ENCODE measurements at regions not wholly inside any gene's neighbourhood (a gene's known extent, or its start where the extent isn't known, plus 50 kb on each side); places are given as distances from the start of the nearest gene placed in this dataset.
"Not testable (repeated sequence)": the region's sequence is repeated elsewhere in the genome, so short reads cannot be mapped to it uniquely, and the experiment has no call there.

DNA sequence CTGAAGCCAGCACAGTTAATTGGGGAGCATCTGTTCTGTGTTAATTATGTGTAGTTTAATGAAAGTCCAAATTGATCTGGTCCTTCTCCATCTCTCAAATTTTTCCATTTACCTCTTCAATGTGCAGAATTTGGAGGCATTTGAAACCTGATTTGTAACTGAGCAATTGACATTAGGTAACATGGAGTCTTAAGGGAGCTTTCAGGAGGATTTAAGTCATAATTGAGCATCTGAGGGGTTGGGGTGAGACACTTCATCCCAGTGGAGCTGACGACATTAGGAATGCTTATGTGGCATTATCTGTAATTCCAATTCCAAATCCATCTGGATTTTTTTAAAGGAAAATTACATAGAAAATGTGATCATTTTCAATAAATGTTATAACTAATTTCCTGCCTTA, 1015.9 kb downstream of the TLE1 start:
- ChIA-PET CTCF (no interaction called here), POLR2A (no interaction called here)
- Mint-ChIP-seq H3K9me3 (peaks cover 3% of the 10 kb centered on the region), H3K27me3 (no peaks in the 10 kb centered on the region), H3K36me3 (ENCODE audit: low read depth) (peaks cover 8% of the 10 kb centered on the region), H3K27ac (no peak overlapping the region), H3K4me3 (no peak overlapping the region), H3K4me1 (no peaks in the 10 kb centered on the region)
- DNase-seq (no peak), ATAC-seq (ENCODE audit: low read depth) (no peak)
- intact Hi-C loops (cut with micrococcal nuclease), result no loop called here
- TF ChIP-seq CTCF (IDR thresholded peaks at IDR 0.05), result no peak

- no peak overlapping the region for H3K4me3 Mint-ChIP-seq
- intact Hi-C loops (cut with micrococcal nuclease), result no loop called here
- ChIA-PET CTCF (no interaction called here), POLR2A (no interaction called here)
- peaks cover 19% of the 10 kb centered on the region for H3K36me3 Mint-ChIP-seq (ENCODE audit: low read depth)
- ATAC-seq (ENCODE audit: low read depth) (no peak), DNase-seq (no peak)
- no peak for TF ChIP-seq CTCF (IDR thresholded peaks at IDR 0.05)
- H3K27ac Mint-ChIP-seq, result no peak overlapping the region
- peaks cover 9% of the 10 kb centered on the region for H3K4me1 Mint-ChIP-seq
- H3K9me3 Mint-ChIP-seq, result peaks cover 14% of the 10 kb centered on the region
- H3K27me3 Mint-ChIP-seq, result no peaks in the 10 kb centered on the region
These were observed 1023.9 kb downstream of the TLE1 start for GRCh38 chr9:80665479-80665878.

- no peak for TF ChIP-seq CTCF (IDR thresholded peaks at IDR 0.05)
- intact Hi-C loops (cut with micrococcal nuclease), result no loop called here
- peaks cover 9% of the 10 kb centered on the region for H3K4me1 Mint-ChIP-seq
- H3K4me3 Mint-ChIP-seq, result no peak overlapping the region
- DNase-seq (no peak), ATAC-seq (ENCODE audit: low read depth) (no peak)
- ChIA-PET POLR2A (no interaction called here), CTCF (no interaction called here)
- no peak overlapping the region for H3K27ac Mint-ChIP-seq
- H3K27me3 Mint-ChIP-seq, result no peaks in the 10 kb centered on the region
- peaks cover 16% of the 10 kb centered on the region for H3K9me3 Mint-ChIP-seq
- H3K36me3 Mint-ChIP-seq (ENCODE audit: low read depth), result peaks cover 19% of the 10 kb centered on the region
These were observed 1024.8 kb downstream of the TLE1 start for GRCh38 chr9:80664327-80665210.

GRCh38 chr9:80659751-80660150, 1029.6 kb downstream of the TLE1 start:
- H3K27ac Mint-ChIP-seq; H3K4me1 Mint-ChIP-seq; DNase-seq; H3K27me3 Mint-ChIP-seq; ATAC-seq (ENCODE audit: low read depth); H3K4me3 Mint-ChIP-seq; CTCF ChIA-PET; POLR2A ChIA-PET; intact Hi-C loops (cut with micrococcal nuclease): not testable (repeated sequence)
- Mint-ChIP-seq H3K36me3 (ENCODE audit: low read depth) (peaks cover 10% of the 10 kb centered on the region), H3K9me3 (peaks cover 16% of the 10 kb centered on the region)

GRCh38 chr9:80651044-80651443, 1038.3 kb downstream of the TLE1 start:
- Mint-ChIP-seq H3K4me3 (no peak overlapping the region), H3K36me3 (ENCODE audit: low read depth) (peaks cover 3% of the 10 kb centered on the region), H3K4me1 (no peaks in the 10 kb centered on the region), H3K27ac (no peak overlapping the region), H3K27me3 (no peaks in the 10 kb centered on the region), H3K9me3 (peaks cover 3% of the 10 kb centered on the region)
- intact Hi-C loops (cut with micrococcal nuclease), result no loop called here
- TF ChIP-seq CTCF (IDR thresholded peaks at IDR 0.05), result no peak
- DNase-seq, result no peak
- ATAC-seq (ENCODE audit: low read depth), result no peak
- ChIA-PET CTCF (no interaction called here), POLR2A (no interaction called here)

DNA sequence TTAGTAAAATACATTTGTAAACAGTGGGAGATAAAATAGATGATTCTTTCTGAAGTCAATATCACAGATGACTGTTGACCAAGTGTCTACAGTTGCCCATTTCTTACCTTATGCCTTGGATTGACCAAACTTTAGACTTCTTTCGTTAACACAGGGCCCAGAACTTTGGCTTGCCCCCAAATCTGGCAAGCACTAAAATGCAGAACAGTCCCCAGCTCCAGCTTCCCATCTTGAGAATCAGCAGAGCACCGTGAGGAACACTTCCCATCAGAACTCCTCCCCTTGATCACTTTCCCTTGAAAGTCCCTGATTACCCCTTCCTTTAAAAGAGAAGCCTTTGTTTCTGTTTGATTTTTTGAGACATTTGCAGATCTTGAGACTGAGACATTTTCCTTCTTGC, 1039.9 kb downstream of the TLE1 start:
- Mint-ChIP-seq H3K36me3 (ENCODE audit: low read depth) (peaks cover 3% of the 10 kb centered on the region), H3K9me3 (peaks cover 3% of the 10 kb centered on the region), H3K4me1 (no peaks in the 10 kb centered on the region), H3K27me3 (no peaks in the 10 kb centered on the region), H3K27ac (no peak overlapping the region), H3K4me3 (no peak overlapping the region)
- TF ChIP-seq CTCF (IDR thresholded peaks at IDR 0.05), result no peak
- ChIA-PET POLR2A (no interaction called here), CTCF (no interaction called here)
- ATAC-seq (ENCODE audit: low read depth) (no peak), DNase-seq (no peak)
- intact Hi-C loops (cut with micrococcal nuclease), result no loop called here

All from activated B cell treated with CpG ODN at 0.5 μM for 24 hours (primary cell).